ENCODE measurements at regions not wholly inside any gene's neighbourhood (a gene's known extent, or its start where the extent isn't known, plus 50 kb on each side); places are given as distances from the start of the nearest gene placed in this dataset.

GRCh38 chr14:94689985-94690400 lies 77.8 kb downstream of the SERPINA3 start:
- no peaks in the 10 kb centered on the region for H3K4me1 Mint-ChIP-seq
- no peak for ATAC-seq
- H3K4me3 Mint-ChIP-seq, result no peak overlapping the region
- no peak overlapping the region for H3K27ac Mint-ChIP-seq
- peaks cover 18% of the 10 kb centered on the region for H3K27me3 Mint-ChIP-seq
- no peaks in the 10 kb centered on the region for H3K36me3 Mint-ChIP-seq
- no peaks in the 10 kb centered on the region for H3K9me3 Mint-ChIP-seq

DNA sequence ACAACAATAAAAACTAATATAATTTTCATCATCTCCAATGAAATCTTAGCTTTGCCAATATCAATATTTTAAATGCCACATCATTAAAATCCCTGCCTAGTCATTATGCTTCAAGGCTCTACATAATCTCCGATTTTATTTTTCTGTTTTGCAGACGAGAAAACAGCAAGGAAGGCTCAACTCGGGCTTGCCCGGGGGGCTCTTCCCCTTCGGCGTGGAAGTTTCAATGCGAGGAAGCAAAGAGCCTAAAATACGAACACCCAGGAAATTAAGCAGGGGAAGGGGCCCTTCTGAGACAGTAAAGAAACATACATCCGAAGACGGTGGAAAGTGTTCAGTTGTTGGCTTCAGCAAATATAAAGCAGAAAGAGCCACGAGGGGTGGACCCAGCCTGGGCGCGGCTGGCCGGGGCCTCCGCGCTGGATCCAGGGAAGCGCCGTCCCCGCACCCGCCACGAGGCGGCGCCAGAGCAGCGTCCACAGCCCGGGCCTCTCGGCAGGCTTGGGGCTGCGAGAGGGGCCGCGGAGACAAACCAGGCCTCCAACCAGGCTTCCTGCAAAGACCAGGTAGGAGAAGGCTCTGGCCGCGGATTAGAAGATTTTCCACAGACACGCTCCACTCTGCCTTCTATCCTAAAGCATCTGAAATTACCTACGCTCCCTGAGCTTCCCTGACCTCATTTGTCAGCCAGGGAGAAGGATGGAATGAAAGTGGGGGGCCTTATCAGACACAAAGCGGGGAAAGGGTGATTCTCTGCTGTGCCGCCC lies 77.2 kb downstream of the SERPINA3 start:
- Mint-ChIP-seq H3K36me3 (no peaks in the 10 kb centered on the region), H3K27me3 (peaks cover 18% of the 10 kb centered on the region), H3K9me3 (no peaks in the 10 kb centered on the region), H3K27ac (no peak overlapping the region), H3K4me1 (no peaks in the 10 kb centered on the region), H3K4me3 (no peak overlapping the region)
- peak; percentile 37 for ATAC-seq

GRCh38 chr14:94686511-94687160 lies 74.4 kb downstream of the SERPINA3 start:
- Mint-ChIP-seq H3K27ac (no peak overlapping the region), H3K4me1 (no peaks in the 10 kb centered on the region), H3K4me3 (no peak overlapping the region), H3K36me3 (no peaks in the 10 kb centered on the region), H3K27me3 (peaks cover 18% of the 10 kb centered on the region), H3K9me3 (no peaks in the 10 kb centered on the region)
- no peak for ATAC-seq

- Mint-ChIP-seq H3K27ac (no peak overlapping the region), H3K4me3 (no peak overlapping the region), H3K4me1 (no peaks in the 10 kb centered on the region), H3K9me3 (no peaks in the 10 kb centered on the region), H3K36me3 (no peaks in the 10 kb centered on the region), H3K27me3 (peaks cover 18% of the 10 kb centered on the region)
- no peak for ATAC-seq
Observed at GRCh38 chr14:94685681-94686485, 73.7 kb downstream of the SERPINA3 start.

GRCh38 chr14:94685166-94685581 lies 73.0 kb downstream of the SERPINA3 start:
- no peaks in the 10 kb centered on the region for H3K9me3 Mint-ChIP-seq
- H3K27me3 Mint-ChIP-seq, result peaks cover 14% of the 10 kb centered on the region
- H3K4me1 Mint-ChIP-seq, result no peaks in the 10 kb centered on the region
- H3K4me3 Mint-ChIP-seq, result no peak overlapping the region
- H3K36me3 Mint-ChIP-seq, result no peaks in the 10 kb centered on the region
- ATAC-seq, result no peak
- no peak overlapping the region for H3K27ac Mint-ChIP-seq

DNA sequence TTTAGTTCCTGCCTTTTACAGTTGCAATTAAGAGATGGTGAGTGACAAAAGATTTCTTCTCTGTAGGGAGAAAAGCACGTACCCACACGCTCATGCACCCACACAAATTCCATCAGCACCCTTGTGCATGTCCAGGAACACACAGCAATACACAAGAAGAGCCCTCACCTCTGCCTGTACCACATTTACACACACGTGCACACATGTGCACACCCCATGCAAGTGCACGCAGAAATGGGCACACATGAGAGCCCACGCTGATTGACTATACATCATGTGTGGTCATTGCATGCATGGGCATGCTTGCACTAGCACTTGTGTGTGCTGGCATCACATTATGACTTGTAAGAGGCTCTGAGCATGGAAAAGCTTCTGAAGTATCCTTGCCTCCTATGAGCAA lies 70.5 kb downstream of the SERPINA3 start:
- H3K27me3 Mint-ChIP-seq, result no peaks in the 10 kb centered on the region
- no peak for ATAC-seq
- H3K27ac Mint-ChIP-seq, result no peak overlapping the region
- peaks cover 4% of the 10 kb centered on the region for H3K9me3 Mint-ChIP-seq
- H3K36me3 Mint-ChIP-seq, result no peaks in the 10 kb centered on the region
- H3K4me3 Mint-ChIP-seq, result no peak overlapping the region
- H3K4me1 Mint-ChIP-seq, result no peaks in the 10 kb centered on the region

GRCh38 chr14:94682061-94682516 lies 69.9 kb downstream of the SERPINA3 start:
- H3K27ac Mint-ChIP-seq, result no peak overlapping the region
- no peaks in the 10 kb centered on the region for H3K4me1 Mint-ChIP-seq
- no peaks in the 10 kb centered on the region for H3K27me3 Mint-ChIP-seq
- H3K9me3 Mint-ChIP-seq, result peaks cover 4% of the 10 kb centered on the region
- no peak for ATAC-seq
- no peak overlapping the region for H3K4me3 Mint-ChIP-seq
- no peaks in the 10 kb centered on the region for H3K36me3 Mint-ChIP-seq

GRCh38 chr14:94681300-94682060 lies 69.3 kb downstream of the SERPINA3 start:
- H3K27me3 Mint-ChIP-seq, result no peaks in the 10 kb centered on the region
- H3K4me3 Mint-ChIP-seq, result no peak overlapping the region
- no peaks in the 10 kb centered on the region for H3K36me3 Mint-ChIP-seq
- H3K9me3 Mint-ChIP-seq, result peaks cover 4% of the 10 kb centered on the region
- H3K27ac Mint-ChIP-seq, result no peak overlapping the region
- H3K4me1 Mint-ChIP-seq, result no peaks in the 10 kb centered on the region
- ATAC-seq, result no peak

GRCh38 chr14:94680862-94681288 lies 68.7 kb downstream of the SERPINA3 start:
- ATAC-seq, result no peak
- Mint-ChIP-seq H3K4me1 (no peaks in the 10 kb centered on the region), H3K36me3 (no peaks in the 10 kb centered on the region), H3K27ac (no peak overlapping the region), H3K4me3 (no peak overlapping the region), H3K9me3 (peaks cover 4% of the 10 kb centered on the region), H3K27me3 (peaks cover 1% of the 10 kb centered on the region)

DNA sequence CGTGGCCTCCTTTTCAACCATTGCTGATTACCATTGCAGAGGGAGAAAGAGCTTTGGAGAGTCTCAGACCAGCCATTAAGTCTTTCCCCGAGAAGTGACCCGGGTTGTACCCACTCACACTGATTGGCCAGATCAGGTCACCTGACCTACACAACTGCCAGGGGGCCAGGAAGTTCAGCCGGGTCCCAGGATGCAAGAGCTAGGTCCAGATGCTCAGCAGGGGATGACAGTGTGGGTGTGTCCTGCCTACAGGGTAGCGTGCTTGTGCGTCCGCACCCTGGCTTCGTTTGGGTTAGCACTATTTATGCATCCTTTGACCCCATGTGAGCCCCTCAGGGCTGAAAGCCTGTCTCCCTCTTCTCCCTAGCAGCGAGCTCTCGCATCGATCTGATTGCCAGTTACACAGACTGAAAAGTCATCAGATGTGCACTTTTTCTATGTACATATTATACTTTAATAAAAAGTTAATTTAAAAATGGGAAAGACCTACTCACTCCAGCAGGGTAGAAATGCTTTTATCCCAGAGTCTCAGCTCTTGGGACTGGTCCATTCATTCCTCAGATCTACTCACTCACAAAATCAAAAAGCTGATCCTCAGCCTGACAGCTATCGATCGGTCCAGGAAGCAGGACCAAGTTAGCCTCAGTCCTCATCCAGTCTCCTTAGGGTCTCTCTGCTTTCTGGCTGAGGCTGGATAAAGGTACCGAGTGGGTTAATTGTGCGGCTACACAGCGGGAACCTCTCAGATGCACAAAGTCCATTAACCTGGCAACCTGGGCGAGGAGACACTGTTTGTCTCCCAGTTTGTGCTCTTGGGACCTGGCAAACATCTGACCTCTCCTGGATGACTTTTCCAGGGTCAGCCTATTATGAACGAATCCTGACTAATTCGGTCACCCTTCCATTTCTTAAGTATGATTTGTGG lies 68.0 kb downstream of the SERPINA3 start:
- Mint-ChIP-seq H3K9me3 (peaks cover 8% of the 10 kb centered on the region), H3K4me1 (no peaks in the 10 kb centered on the region), H3K27me3 (peaks cover 6% of the 10 kb centered on the region), H3K36me3 (no peaks in the 10 kb centered on the region), H3K27ac (no peak overlapping the region), H3K4me3 (no peak overlapping the region)
- no peak for ATAC-seq

DNA sequence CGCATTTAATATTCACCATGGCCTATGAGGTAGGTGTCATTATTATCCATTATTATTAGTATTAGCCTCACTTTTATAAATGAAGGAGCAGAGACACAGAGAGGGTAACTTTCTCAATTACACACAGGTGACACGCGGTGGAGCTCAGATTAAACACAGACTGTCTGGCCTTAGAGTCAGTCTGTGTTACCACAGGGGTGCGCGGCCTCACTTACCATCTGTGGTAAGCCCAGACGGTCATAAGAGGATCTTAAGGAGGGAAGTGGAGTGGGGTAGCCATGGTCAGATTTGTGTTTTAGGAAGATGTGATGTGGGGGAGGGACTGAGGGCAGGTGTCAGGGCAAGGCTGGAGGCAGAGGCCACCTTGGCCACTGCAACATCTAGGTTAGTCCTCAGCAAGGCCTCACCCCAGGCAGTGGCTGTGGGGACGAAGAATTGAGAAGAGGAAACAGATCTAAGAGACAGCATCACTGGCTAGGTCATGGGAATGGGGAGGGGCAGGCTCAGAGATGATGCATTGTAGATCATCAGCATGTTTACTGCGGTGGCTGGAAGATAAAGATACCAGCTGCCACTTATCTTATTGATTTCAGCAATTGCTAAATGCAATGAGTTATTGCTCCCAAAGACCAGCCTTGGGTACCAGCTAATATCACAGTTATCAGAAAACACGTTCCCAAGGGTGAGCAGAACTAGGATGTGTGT lies 67.1 kb downstream of the SERPINA3 start:
- Mint-ChIP-seq H3K36me3 (no peaks in the 10 kb centered on the region), H3K4me3 (no peak overlapping the region), H3K4me1 (no peaks in the 10 kb centered on the region), H3K9me3 (peaks cover 10% of the 10 kb centered on the region), H3K27me3 (peaks cover 6% of the 10 kb centered on the region), H3K27ac (no peak overlapping the region)
- ATAC-seq, result no peak

DNA sequence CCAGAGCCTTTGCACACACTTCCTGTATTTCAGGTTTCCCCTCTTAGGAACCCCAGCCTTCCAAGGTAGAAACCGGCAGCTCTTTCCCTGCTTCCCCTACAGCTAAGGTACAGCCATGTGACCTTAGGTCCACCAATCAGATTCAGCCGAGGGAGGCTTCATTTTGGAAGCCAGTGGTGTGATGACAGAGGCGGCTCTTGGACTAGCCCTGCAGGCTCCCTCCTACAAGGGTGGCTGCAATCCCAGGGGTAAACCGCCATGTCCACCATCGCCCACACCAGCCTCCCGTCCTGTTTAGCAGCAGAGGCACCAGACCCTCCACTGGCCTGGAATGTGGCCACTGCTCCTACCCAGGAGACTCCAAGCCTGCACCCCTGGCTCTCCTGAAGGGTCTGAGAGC lies 65.6 kb downstream of the SERPINA3 start:
- Mint-ChIP-seq H3K4me3 (no peak overlapping the region), H3K36me3 (no peaks in the 10 kb centered on the region), H3K27me3 (peaks cover 6% of the 10 kb centered on the region), H3K27ac (no peak overlapping the region), H3K4me1 (no peaks in the 10 kb centered on the region), H3K9me3 (peaks cover 10% of the 10 kb centered on the region)
- ATAC-seq, result no peak

DNA sequence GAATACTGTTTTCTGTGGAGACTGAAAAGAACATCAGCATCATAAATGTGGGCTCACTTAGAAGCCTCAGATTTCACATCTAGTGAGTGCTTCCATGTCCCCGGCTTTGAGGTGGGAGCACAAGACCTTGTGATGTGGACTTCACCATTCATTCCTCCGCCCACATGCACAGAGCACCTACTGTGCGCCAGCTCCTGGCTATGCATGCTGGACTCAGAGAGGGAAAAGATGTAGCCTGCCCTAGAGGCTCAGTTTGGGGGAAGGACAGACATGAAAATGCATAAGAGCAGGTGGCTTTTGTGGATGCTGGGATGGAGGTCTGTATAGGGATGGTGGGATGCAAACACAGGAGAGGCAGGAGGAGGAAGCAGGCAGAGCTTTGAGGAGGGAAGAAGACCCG lies 65.0 kb downstream of the SERPINA3 start:
- H3K4me1 Mint-ChIP-seq, result no peaks in the 10 kb centered on the region
- H3K27me3 Mint-ChIP-seq, result peaks cover 6% of the 10 kb centered on the region
- no peak overlapping the region for H3K4me3 Mint-ChIP-seq
- H3K27ac Mint-ChIP-seq, result no peak overlapping the region
- H3K36me3 Mint-ChIP-seq, result no peaks in the 10 kb centered on the region
- no peak for ATAC-seq
- H3K9me3 Mint-ChIP-seq, result peaks cover 10% of the 10 kb centered on the region
